DOHH2 (cell line): ENCODE measurements at regions not wholly inside any gene's neighbourhood (a gene's known extent, or its start where the extent isn't known, plus 50 kb on each side); places are given as distances from the start of the nearest gene placed in this dataset.

Experiments
- CTCF ChIP-seq: fragments of 200-600 bp; sonication (generic); IDR thresholded peaks from one replicate; pipeline ENCODE4 v1.5.1; 2014; ENCODE audit warnings: antibody characterized with exemption, mild to moderate bottlenecking, low read depth, low read length; ENCODE audit not compliant: poor library complexity, severe bottlenecking
- EZH2phosphoT487 ChIP-seq: fragments of 200-600 bp; sonication (generic); IDR thresholded peaks from 2 replicates; pipeline ENCODE4 v1.6.1; 2017; ENCODE audit warnings: borderline replicate concordance, mild to moderate bottlenecking, antibody characterized with exemption, low read length, moderate library complexity, mixed read lengths

- TF ChIP-seq CTCF (no peak), EZH2phosphoT487 (no peak)
Observed at GRCh38 chr1:239212811-239213220, 173.6 kb upstream of the CHRM3 start.
